GM23338 (cell line): ENCODE measurements at regions not wholly inside any gene's neighbourhood (a gene's known extent, or its start where the extent isn't known, plus 50 kb on each side); places are given as distances from the start of the nearest gene placed in this dataset.

ENCODE experiments used
- small RNA-seq: library from RNA; depleted of rRNA; stranded (forward); fragments of <200 nt; gene quantifications from one replicate; pipeline ENCODE3, GENCODE V24; 2014; ENCODE audit warnings: low replicate concordance

Small RNA genes lying in the stretch of these regions (small RNA-seq; reads per million reads assigned to genes)
- gene RF00003, result 1.8 reads per million, percentile 79 among the genes with 10 or more reads in this experiment
